Neural crest cell (in vitro differentiated cells): ENCODE measurements at regions not wholly inside any gene's neighbourhood (a gene's known extent, or its start where the extent isn't known, plus 50 kb on each side); places are given as distances from the start of the nearest gene placed in this dataset.

Experiments used
- DNase-seq: peaks from one replicate; pipeline ENCODE4 v3.0.0; 2021; ENCODE audit warnings: low read depth, mixed read lengths, low spot score
- H3K27ac Mint-ChIP-seq: one replicate; pipeline ENCODE4 v1.8.0; 2021; ENCODE audit warnings: mild to moderate bottlenecking, mixed read lengths; ENCODE audit not compliant: unreplicated experiment
- H3K27me3 Mint-ChIP-seq: 2 replicates; pipeline ENCODE4 v1.8.0; 2021; ENCODE audit warnings: low read depth, mild to moderate bottlenecking, mixed read lengths
- H3K36me3 Mint-ChIP-seq: 2 replicates; pipeline ENCODE4 v1.8.0; 2021; ENCODE audit warnings: low read depth, mild to moderate bottlenecking, mixed read lengths
- H3K4me1 Mint-ChIP-seq: 2 replicates; pipeline ENCODE4 v1.8.0; 2021; ENCODE audit warnings: mixed read lengths
- H3K4me3 Mint-ChIP-seq: one replicate; pipeline ENCODE4 v1.8.0; 2021; ENCODE audit warnings: mild to moderate bottlenecking, mixed read lengths
- H3K9me3 Mint-ChIP-seq: 2 replicates; pipeline ENCODE4 v1.8.0; 2021; ENCODE audit warnings: mixed read lengths
- TF ChIP-seq, protein P1 (sequence below): fragments of 200-600 bp; sonication (generic); conservative IDR thresholded peaks from 2 replicates; pipeline ENCODE4 v1.5.0; 2021; ENCODE audit warnings: antibody characterized with exemption, mild to moderate bottlenecking

DNA sequence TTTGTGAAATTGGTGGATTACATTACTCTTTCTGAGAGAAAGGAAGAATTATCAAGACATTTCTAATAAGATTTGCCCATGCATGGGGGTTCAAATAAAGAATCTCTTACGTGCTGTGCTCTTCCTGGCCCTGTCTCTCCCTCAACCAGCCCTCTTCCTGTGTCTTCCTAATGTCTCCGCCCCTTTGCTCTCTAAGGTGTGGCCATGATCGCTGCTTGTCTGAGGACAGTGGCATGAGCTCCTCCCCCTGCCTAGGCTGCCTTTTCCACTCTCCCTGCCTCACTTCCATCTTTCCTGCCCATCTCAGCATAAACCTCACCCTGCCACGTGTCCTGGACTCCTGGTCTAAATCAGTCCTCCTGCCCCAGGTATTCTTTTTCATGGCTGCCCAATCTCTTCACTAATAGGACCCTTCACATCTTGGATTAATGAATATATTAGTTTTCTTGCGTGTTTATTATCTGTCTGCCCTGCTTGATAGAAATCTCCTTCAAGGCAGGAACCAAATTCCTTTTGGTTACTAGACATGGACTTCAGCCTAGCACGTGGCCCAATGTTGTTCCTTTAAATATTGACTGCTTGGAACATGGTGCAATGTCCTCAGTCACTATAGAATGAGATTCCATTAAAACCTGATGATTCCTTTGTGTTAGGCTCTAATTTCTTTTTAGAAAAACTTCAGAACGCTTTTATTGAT is 122.3 kb downstream of the MTRR start:
- DNase-seq, result no peak
- Mint-ChIP-seq H3K4me3 (no peak overlapping the region), H3K27me3 (no peaks in the 10 kb centered on the region), H3K27ac (no peak overlapping the region), H3K4me1 (peaks cover 4% of the 10 kb centered on the region), H3K9me3 (peaks cover 2% of the 10 kb centered on the region), H3K36me3 (no peaks in the 10 kb centered on the region)
- TF ChIP-seq, protein P1, sequence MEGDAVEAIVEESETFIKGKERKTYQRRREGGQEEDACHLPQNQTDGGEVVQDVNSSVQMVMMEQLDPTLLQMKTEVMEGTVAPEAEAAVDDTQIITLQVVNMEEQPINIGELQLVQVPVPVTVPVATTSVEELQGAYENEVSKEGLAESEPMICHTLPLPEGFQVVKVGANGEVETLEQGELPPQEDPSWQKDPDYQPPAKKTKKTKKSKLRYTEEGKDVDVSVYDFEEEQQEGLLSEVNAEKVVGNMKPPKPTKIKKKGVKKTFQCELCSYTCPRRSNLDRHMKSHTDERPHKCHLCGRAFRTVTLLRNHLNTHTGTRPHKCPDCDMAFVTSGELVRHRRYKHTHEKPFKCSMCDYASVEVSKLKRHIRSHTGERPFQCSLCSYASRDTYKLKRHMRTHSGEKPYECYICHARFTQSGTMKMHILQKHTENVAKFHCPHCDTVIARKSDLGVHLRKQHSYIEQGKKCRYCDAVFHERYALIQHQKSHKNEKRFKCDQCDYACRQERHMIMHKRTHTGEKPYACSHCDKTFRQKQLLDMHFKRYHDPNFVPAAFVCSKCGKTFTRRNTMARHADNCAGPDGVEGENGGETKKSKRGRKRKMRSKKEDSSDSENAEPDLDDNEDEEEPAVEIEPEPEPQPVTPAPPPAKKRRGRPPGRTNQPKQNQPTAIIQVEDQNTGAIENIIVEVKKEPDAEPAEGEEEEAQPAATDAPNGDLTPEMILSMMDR, result no peak

- DNase-seq, result no peak
- TF ChIP-seq, protein P1, result no peak
- Mint-ChIP-seq H3K27me3 (no peaks in the 10 kb centered on the region), H3K36me3 (no peaks in the 10 kb centered on the region), H3K4me3 (no peak overlapping the region), H3K27ac (no peak overlapping the region), H3K9me3 (peaks cover 5% of the 10 kb centered on the region), H3K4me1 (peaks cover 4% of the 10 kb centered on the region)
Measured at GRCh38 chr5:7995688-7996294, 126.8 kb downstream of the MTRR start.

- H3K4me1 Mint-ChIP-seq, result no peaks in the 10 kb centered on the region
- H3K27ac Mint-ChIP-seq, result peak overlapping the region; percentile 20
- TF ChIP-seq, protein P1, result no peak
- H3K4me3 Mint-ChIP-seq, result no peak overlapping the region
- H3K27me3 Mint-ChIP-seq, result no peaks in the 10 kb centered on the region
- H3K36me3 Mint-ChIP-seq, result peaks cover 9% of the 10 kb centered on the region
- no peak for DNase-seq
- H3K9me3 Mint-ChIP-seq, result peaks cover 16% of the 10 kb centered on the region
Measured at GRCh38 chr5:8005416-8005815, 136.5 kb downstream of the MTRR start.

- no peaks in the 10 kb centered on the region for H3K27me3 Mint-ChIP-seq
- no peak for DNase-seq
- no peaks in the 10 kb centered on the region for H3K4me1 Mint-ChIP-seq
- H3K36me3 Mint-ChIP-seq, result peaks cover 5% of the 10 kb centered on the region
- H3K27ac Mint-ChIP-seq, result no peak overlapping the region
- no peaks in the 10 kb centered on the region for H3K9me3 Mint-ChIP-seq
- no peak overlapping the region for H3K4me3 Mint-ChIP-seq
- TF ChIP-seq, protein P1, result no peak
Measured at GRCh38 chr5:8012131-8012977, 143.4 kb downstream of the MTRR start.

DNA sequence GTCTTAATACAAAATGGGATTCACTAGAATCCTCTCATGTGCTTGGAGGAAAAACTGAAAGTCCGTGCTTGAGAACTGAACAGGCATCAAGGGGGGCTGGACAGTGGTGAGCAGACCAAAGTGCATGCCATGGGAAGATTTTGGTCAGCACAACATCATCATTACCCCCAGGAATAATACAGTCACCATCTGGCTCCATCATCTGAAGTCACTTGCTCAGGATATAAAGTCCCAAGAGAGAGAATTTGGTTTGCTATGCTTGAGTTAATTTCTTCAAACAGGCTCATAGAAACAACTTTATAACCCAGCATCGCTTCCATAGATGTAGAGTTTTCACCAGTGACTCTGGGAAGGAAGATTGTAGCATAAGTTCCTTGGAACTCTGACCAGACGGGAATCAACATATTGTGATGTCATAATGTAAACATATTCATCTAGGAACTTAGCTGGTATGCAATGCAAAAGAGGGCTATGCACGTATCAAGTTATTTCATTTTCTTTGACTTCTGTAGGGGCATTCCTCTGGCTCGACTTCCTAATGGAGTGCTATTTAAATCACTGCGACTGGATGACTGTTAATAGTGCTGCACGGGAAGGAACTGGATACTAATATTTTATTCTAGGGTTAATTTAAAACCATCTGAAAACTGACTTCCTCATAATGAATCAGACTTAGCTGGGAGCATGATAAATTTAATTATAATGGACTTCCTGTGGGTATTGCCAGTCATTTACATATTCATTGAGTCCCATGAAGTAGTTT is 145.2 kb downstream of the MTRR start:
- no peaks in the 10 kb centered on the region for H3K27me3 Mint-ChIP-seq

More for the DNA sequence above, 145.2 kb downstream of the MTRR start:
- Mint-ChIP-seq H3K4me1 (no peaks in the 10 kb centered on the region), H3K36me3 (peaks cover 2% of the 10 kb centered on the region), H3K9me3 (peaks cover 2% of the 10 kb centered on the region), H3K27ac (no peak overlapping the region), H3K4me3 (no peak overlapping the region)
- no peak for DNase-seq
- TF ChIP-seq, protein P1, result no peak
